ENCODE measurements at regions not wholly inside any gene's neighbourhood (a gene's known extent, or its start where the extent isn't known, plus 50 kb on each side); places are given as distances from the start of the nearest gene placed in this dataset.
A peak's percentile ranks its signal among the peaks of the same experiment; 100 is the strongest.
"Not testable (repeated sequence)": the region's sequence is repeated elsewhere in the genome, so short reads cannot be mapped to it uniquely, and the experiment has no call there.

GRCh38 chr12:84124211-84124610 lies 788.4 kb downstream of the SLC6A15 start:
- ATAC-seq (no peak), DNase-seq (no peak)
- intact Hi-C loops (cut with micrococcal nuclease), result no loop called here

DNA sequence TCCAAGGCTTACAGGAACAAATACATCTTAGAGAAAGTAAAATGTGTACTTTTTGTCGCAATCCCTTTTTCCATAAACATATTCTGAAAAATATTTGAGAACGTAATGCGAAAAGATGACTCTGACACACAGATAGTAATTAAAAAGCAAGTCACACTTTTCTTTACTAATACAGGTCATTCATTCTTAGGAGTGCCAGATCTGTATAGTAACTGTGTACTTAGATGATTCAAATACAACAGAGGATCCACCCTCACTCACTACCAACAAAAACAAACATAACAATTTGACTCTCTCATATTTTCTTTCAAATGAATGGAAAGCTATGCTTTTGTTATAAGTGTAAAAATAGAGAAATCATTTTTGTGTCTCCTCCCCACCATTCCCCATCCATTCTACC lies 795.4 kb downstream of the SLC6A15 start:
- intact Hi-C loops (cut with micrococcal nuclease), result no loop called here
- DNase-seq (no peak), ATAC-seq (no peak)

DNA sequence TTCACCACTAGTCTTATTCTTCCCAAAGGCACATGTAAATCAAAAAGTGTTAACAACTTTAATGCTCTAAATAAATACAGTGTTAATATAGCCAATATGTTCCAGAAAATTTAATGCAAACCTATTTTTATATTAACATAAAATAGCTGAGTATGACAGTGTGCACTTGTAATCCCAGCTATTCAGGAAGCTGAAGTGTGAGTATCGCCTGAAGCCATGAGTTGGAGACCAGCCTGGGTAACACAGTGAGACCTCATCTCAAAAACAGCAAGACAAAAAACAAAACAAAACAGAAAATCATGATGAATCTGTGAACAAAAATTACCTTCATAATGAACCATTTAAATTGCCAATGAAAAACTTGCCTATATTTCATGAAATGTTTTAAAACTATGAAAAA lies 798.9 kb downstream of the SLC6A15 start:
- ATAC-seq (no peak), DNase-seq (no peak)
- intact Hi-C loops (cut with micrococcal nuclease), result no loop called here

DNA sequence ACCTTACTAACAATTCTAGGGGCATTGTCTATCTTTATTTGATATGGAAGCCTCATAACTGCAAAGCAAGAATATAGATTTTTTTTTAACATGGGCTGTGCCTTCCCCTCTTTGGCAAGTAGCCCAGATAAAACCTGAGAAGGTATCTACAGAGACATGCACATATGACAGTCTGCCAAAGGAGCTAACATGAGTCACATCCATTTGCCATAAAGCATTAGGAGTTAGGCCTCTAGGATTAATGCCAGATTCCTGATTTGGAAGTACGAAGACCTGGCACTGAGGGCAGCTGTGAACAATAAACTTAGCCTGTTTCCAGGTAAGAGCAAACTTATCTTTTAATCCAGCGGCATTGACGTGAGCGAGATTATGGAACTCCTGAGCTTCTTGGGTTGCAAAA lies 808.7 kb downstream of the SLC6A15 start:
- intact Hi-C loops (cut with micrococcal nuclease); DNase-seq; ATAC-seq: not testable (repeated sequence)

DNA sequence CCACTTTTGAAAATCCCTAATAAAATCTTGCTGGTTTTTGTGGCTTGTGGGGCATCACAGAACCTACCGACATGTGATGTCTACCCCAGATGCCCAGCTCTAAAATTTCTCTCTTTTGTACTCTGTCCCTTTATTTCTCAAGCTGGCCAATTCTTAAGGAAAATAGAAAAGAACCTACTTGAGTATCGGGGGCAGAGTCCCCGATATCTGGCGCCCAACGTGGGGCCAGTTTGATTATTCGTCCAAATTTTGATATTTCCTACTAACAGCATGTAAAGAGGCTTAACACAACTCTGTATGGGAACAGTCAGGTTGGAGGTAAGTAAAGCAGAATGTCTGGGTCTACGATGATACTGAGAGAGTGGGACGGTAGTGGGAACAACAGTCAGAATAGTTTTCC lies 810.6 kb downstream of the SLC6A15 start:
- ATAC-seq; DNase-seq; intact Hi-C loops (cut with micrococcal nuclease): not testable (repeated sequence)

DNA sequence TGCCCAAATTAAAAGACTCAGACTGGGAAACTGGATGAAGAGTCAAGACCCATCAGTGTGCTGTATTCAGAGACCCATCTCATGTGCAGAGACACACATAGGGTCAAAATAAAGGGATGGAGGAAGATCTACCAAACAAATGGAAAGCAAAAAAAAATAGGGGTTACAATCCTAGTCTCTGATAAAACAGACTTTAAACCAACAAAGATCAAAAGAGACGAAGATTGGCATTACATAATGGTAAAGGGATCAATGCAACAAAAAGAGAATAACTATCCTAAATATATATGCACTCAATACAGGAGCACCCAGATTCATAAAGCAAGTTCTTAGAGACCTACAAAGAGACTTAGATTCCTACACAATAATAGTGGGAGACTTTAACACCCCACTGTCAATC lies 813.0 kb downstream of the SLC6A15 start:
- ATAC-seq; intact Hi-C loops (cut with micrococcal nuclease); DNase-seq: not testable (repeated sequence)

DNA sequence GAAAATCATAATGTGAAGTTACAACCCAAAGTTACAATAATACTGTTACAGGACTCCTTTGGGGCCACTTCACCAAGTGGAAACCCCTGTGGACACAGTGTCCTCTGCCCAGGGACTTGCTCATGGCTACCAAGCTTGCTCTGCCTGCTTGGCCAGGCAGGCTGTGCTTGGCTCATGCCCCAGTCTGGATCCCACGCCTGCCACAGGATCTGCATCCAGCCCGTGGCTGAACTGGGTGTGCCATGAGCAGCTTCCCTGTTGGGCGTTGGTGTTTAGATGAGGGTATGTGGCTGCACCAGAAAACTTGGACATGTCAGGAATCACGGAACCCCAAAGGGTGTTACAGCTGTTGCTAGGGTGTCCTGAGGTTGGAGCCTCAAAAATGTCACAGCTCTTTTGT lies 820.9 kb downstream of the SLC6A15 start:
- intact Hi-C loops (cut with micrococcal nuclease), result no loop called here
- DNase-seq, result no peak
- no peak for ATAC-seq

DNA sequence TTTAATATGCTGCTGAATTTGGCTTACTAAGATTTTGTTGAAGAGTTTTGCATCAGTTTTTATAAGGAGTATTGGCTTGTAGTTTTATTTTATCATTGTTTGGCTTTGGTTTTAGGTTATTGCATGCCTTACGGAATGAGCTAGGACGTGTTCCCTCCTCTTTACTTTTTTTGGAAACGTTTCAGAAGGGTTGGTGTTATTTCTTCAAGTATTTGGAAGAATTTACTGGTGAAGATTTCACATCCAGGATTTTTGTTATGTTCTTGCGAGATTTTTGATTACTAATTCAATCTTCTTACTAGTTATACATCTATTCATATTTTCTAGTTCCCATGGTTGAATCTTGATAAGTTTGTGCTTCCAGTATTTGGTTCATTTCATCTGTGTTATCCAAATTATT lies 823.2 kb downstream of the SLC6A15 start:
- no peak for DNase-seq
- intact Hi-C loops (cut with micrococcal nuclease), result no loop called here
- ATAC-seq, result no peak

- no peak for ATAC-seq
- no peak for DNase-seq
- intact Hi-C loops (cut with micrococcal nuclease), result no loop called here
Measured at GRCh38 chr12:84085046-84085445, 827.6 kb downstream of the SLC6A15 start.

GRCh38 chr12:84079626-84080025 lies 833.0 kb downstream of the SLC6A15 start:
- ATAC-seq, result no peak
- no peak for DNase-seq
- intact Hi-C loops (cut with micrococcal nuclease), result no loop called here

DNA sequence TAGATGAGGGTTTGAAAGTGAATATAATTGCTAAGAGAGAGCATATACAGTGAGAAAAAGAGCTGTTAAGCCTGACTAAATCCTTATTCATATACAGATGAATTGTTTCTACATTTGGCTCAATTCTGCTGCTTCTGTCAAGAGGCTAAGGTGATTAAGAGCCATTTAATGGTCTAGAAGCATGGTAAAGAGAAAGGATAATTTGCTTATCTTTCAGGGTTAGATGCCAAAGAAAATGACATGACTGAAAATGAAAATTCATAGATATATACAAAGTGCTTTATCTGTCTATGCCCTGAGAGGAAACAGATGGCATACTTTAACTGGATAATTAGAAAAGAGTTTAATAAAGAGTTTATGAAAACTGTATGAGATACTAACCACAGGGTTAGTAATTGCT lies 834.9 kb downstream of the SLC6A15 start:
- DNase-seq (no peak), ATAC-seq (no peak)
- intact Hi-C loops (cut with micrococcal nuclease), result no loop called here

- intact Hi-C loops (cut with micrococcal nuclease), result no loop called here
- no peak for DNase-seq
- no peak for ATAC-seq
Measured at GRCh38 chr12:84075991-84076390, 836.6 kb downstream of the SLC6A15 start.

DNA sequence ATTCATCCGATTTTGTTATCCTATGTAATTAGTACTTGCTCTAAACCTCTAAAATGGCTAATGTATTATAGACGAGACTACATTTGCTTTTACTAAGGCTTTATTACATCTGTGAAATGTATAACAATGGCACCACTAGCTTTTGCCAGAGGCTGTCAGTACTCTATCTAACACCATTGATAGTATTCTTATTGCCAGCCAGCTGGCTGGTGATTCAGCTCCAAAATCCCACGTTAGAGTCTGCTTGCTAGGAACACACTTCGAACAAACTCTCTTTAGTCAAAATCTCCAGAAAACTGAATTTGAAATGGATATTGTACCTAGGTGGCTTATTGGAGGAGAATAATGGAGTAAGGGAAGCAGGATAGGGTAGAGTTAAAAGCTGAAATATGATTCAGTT lies 839.2 kb downstream of the SLC6A15 start:
- DNase-seq, result no peak
- intact Hi-C loops (cut with micrococcal nuclease), result no loop called here
- no peak for ATAC-seq

DNA sequence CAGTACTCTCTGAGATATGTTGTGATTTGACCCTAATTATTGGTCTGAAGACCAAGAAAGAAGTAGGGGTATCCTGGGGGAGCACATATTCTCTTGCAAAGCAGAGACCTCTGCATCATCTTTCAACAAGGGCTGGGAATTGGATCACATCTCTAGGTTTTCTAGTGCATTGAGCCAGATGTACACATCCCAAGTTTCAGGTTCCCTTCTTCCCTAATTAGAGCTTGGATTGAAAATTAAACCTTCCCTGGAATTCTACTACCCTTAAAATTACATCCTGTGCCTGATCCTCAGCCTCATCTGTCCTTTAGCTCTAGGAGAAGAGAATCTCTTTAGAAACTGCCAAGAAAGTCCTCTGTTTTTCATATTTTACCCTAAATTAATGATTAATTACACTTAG lies 839.6 kb downstream of the SLC6A15 start:
- DNase-seq (no peak), ATAC-seq (no peak)
- intact Hi-C loops (cut with micrococcal nuclease), result no loop called here

DNA sequence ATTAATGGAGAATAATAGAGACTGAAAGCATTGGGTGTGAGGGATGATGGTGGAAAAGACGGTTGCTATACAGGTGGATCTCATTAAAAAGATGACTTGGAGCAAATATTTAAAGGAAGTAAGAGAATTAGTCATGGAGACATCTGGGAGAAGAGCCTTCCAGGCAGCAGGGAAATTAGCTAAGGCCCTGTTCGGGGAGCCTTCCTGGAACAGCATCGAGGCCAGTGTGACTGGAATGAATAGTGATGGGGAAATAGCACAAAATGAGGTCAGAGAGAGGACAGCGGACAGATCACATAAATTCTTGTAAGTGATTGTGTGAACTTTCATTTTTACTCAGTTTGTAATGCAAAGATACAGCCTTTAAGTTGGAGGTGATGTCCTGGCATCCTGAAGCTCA lies 842.3 kb downstream of the SLC6A15 start:
- ATAC-seq, result peak; percentile 78
- intact Hi-C loops (cut with micrococcal nuclease), result no loop called here
- DNase-seq, result no peak

- intact Hi-C loops (cut with micrococcal nuclease), result no loop called here
- no peak for DNase-seq
Measured at GRCh38 chr12:84069699-84070098, 842.9 kb downstream of the SLC6A15 start.

GRCh38 chr12:84069198-84069597 lies 843.4 kb downstream of the SLC6A15 start:
- no peak for DNase-seq
- intact Hi-C loops (cut with micrococcal nuclease), result no loop called here
- no peak for ATAC-seq

More at GRCh38 chr12:84069699-84070098, 842.9 kb downstream of the SLC6A15 start:
- no peak for ATAC-seq

DNA sequence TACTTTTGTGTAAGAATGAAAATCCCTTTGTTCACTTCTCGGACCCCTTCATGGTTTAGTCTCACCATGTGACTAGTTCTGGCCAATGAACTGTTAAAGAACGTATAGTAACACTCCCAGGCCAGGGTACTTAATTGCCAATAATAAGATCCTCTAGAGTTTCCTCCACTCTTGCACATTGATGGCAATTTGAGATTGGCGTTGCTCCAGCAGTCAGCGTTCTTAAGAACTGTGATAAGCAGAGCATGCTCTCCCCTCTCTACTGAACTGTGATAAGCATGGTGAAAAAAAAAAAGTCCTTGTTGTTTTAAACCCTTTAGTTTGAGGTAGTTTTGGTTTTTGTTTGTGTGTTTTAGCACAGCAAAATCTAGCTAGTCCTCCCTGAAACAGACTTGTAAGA lies 854.5 kb downstream of the SLC6A15 start:
- intact Hi-C loops (cut with micrococcal nuclease), result no loop called here
- no peak for ATAC-seq
- DNase-seq, result no peak

- no peak for ATAC-seq
- intact Hi-C loops (cut with micrococcal nuclease), result no loop called here
- no peak for DNase-seq
Measured at GRCh38 chr12:84054811-84055210, 857.8 kb downstream of the SLC6A15 start.

- DNase-seq (no peak), ATAC-seq (no peak)
- intact Hi-C loops (cut with micrococcal nuclease), result no loop called here
Measured at GRCh38 chr12:84047881-84048280, 864.7 kb downstream of the SLC6A15 start.

GRCh38 chr12:84046859-84047258 lies 865.7 kb downstream of the SLC6A15 start:
- intact Hi-C loops (cut with micrococcal nuclease), result no loop called here
- no peak for ATAC-seq
- no peak for DNase-seq

DNA sequence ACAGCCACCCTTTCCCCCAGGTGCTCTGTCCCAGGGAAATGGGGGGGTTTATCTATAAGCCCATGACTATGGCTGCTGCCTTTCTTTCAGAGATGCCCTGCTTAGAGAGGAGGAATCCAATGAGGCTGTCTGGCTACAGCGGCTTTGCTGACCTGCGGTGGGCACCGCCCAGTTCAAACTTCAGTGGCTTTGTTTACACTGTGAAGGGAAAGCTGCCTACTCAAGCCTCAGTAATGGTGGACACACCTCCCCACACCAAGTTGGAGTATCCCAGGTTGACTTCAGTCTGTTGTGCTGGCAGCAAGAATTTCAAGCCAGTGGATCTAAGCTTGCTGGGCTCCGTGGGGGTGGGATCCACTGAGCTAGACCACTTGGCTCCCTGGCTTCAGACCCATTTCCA lies 869.2 kb downstream of the SLC6A15 start:
- DNase-seq, result no peak
- intact Hi-C loops (cut with micrococcal nuclease), result no loop called here
- ATAC-seq, result no peak

Measured in left ventricle myocardium superior (tissue), 1 donor.